NCI-H526 (cell line): ENCODE measurements at regions not wholly inside any gene's neighbourhood (a gene's known extent, or its start where the extent isn't known, plus 50 kb on each side); places are given as distances from the start of the nearest gene placed in this dataset.

Experiments
- DNase-seq, 2 experiments: peaks; one replicate each; lab custom pipeline; 2025; lab: John Stamatoyannopoulos, UW

DNA sequence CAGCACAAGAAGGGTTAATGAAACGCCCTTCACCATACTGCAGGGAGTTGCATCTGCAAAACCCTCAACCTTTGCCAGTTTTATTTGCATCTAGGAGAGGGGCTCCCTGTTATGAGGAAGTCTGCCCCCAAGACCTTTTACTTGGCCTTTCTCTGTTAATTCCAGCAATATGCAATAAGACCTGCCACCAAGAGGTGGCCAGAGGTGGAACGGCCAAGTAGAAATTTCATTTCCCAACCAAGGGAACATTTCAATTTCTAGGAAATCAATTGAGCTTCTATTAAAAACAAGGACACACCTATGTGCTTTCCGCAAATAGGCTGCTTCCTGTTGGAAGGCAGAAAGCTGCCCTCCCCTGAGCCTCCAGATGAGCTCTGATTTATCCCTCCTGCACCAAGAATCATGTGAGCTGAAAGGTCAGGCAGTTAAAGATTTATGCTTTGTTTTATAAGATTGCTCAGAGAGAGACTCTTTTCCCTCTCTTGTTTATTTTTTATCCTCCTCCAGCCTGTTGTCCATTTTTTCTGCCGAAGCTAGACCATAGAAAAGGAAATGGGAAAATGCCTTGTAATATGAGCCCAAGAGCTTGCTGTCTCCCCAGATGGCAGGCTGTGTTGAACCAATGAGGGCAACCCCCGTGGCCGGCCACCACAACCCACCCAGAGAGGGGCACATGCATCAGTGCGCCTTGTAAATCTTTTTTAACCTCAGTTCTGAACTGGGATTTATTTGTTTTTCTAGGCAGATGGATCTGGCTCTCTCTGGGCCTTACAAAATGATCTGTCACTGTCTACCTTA lies 572.8 kb downstream of the TLE1 start:
- DNase-seq = no peak

DNA sequence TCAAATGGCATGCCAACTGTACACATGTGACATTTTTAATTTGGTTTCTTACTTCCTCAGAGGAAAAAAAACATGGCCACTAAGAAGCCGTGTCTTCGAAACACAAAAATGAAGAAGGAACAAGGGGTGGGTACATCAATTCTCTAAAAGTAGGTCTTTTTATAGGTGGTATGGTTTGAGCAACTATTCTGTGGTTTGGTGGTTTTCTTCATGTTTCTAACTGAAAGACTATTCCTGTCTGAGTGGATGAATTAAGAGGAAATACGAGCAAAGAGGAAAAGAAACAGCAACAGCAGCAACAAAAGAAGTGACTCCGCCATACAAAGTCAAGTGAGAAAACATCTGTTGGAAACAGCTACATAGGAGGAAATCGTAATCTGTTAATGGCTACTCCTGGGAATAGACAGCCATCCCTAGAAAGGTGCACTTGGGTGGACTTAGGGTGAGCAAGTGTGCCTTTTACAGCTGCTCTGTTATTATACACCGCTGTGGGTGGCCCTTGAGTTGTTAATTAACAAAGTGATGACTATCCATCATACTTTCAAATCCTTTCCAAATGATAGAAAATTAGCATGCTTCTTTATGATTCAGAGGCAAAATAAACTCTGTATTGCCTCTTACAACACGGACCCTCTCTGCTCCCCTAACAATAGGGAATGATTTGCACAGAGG lies 575.8 kb downstream of the TLE1 start:
- DNase-seq = no peak

GRCh38 chr9:81112627-81113452 lies 576.5 kb downstream of the TLE1 start:
- DNase-seq = no peak

GRCh38 chr9:81108821-81109220 lies 580.5 kb downstream of the TLE1 start:
- no peak for DNase-seq

- no peak for DNase-seq
Observed at GRCh38 chr9:81108391-81108790, 581.0 kb downstream of the TLE1 start.

- DNase-seq = peak in 1 of 2 experiments; percentile 4
Observed at GRCh38 chr9:81103597-81104471, 585.5 kb downstream of the TLE1 start.

DNA sequence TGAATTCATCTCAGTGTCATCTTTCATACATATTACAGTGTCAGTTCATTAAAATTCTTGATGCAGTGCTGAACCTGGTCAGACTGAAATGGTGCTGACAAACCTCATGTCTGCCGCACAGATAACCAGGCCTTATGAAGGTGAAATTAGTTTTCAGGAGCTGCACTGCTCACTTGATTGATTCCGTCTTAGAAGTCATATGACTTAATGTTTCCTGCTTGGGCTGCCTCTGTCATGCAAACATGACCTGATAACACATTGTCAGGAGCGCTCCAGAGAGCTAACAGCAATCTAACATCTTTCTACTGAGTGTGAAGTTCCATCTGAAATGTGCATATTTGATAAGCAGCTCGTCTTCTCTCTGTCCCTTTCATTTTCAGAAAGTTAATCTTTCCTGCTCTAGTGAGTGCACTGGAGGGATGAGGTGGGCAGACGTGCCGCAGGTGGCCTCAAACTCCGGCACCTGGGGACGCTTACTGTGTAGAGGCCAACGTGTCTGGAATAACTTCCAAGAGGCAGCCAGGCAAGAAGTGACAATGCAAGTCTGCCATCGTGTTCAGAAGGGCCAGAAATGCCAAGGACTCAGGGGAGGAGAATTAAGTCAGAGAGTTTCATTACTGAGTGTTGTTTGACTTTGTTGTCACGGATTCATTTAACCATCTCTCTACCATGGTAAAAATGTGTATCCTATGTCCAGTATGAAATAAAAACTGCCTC lies 592.1 kb downstream of the TLE1 start:
- no peak for DNase-seq

GRCh38 chr9:81096625-81097024 lies 592.7 kb downstream of the TLE1 start:
- no peak for DNase-seq

- DNase-seq = no peak
Observed at GRCh38 chr9:81092057-81092456, 597.3 kb downstream of the TLE1 start.

GRCh38 chr9:81088341-81088740 lies 601.0 kb downstream of the TLE1 start:
- no peak for DNase-seq

GRCh38 chr9:81086416-81086815 lies 602.9 kb downstream of the TLE1 start:
- DNase-seq = no peak

GRCh38 chr9:81083854-81084512 lies 605.4 kb downstream of the TLE1 start:
- peak; percentile 1 to 4 for DNase-seq

DNA sequence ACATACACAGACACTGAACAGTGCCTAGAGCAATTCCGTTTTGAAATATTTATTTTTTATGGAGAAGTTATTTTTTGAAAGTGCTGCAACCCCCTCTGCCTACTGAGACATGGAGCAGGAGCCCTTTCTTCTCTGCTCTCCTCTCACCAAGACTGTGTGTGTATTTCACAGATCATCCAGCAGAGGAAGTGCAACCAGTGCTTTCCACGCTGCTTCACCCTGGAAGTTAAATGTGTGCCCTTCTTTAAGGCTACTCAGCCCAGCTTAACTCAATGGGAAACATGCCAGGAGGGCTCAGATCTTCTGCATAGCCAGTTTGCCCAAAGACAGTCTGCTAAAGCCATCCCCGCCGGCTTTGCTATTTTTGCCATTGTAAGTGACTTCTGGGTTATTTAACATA lies 606.3 kb downstream of the TLE1 start:
- no peak for DNase-seq

GRCh38 chr9:81082221-81082620 lies 607.1 kb downstream of the TLE1 start:
- no peak for DNase-seq

GRCh38 chr9:81080900-81081299 lies 608.4 kb downstream of the TLE1 start:
- no peak for DNase-seq

DNA sequence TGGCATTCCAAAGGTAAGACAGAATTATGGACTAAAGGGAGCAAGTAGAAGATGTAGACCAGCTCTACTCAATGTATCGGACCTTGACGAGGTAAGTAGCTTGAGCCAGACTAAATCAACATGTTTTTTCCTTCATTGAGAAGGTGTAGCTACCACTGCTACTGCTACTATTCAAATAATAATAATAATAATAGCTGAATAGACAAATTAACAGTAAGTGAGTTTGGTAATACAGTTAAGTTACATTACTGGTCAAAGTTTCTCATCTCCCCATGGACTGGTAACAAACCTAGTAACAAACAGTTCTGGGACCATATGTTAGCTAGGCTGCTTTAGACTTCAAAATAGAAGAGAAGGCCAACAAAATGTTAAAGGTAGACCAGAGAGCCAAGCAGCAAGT lies 609.2 kb downstream of the TLE1 start:
- no peak for DNase-seq

- no peak for DNase-seq
Observed at GRCh38 chr9:81079055-81079454, 610.3 kb downstream of the TLE1 start.

DNA sequence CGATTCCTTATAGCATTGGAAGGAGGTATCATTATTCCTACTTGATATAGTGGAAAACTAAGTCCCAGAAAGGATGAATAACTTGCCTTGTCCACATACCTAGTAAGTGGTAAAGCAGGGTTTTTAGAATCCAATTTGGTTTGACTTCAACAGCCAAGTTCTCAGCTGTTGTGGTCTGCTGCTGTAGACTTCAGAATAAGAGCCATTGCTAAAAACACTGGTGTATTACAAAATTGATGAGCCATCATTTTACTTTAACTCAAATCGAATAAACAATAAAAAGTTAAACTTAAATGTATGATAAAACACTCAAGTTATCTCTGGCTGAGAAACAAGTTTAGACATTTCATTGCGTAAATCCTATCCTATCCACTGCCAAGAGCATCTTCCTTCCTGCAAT lies 610.8 kb downstream of the TLE1 start:
- DNase-seq = no peak

GRCh38 chr9:81077572-81077971 lies 611.8 kb downstream of the TLE1 start:
- no peak for DNase-seq

GRCh38 chr9:81076131-81076530 lies 613.2 kb downstream of the TLE1 start:
- no peak for DNase-seq

DNA sequence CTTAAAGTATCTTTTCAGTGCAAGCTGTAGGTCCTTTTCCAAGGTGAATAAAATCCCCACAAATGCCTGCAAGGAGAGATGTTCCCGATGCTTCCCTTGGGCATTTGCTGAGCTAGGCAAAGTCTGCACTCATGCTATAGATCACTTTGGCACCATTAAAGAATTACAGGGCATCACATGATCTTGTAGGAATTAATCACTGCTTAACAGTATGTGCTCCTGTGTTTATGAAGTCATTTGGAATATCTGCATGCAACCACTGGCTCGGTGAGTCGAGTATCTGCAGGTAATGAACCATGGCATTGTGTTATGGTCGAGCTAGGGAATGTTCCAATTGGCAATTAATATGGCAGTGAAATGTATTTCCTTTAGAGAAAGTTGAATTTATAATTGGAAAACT lies 615.1 kb downstream of the TLE1 start:
- no peak for DNase-seq
